GM21723 (cell line): ENCODE measurements at regions not wholly inside any gene's neighbourhood (a gene's known extent, or its start where the extent isn't known, plus 50 kb on each side); places are given as distances from the start of the nearest gene placed in this dataset.
"Not testable (repeated sequence)": the region's sequence is repeated elsewhere in the genome, so short reads cannot be mapped to it uniquely, and the experiment has no call there.

Experiments
- ATAC-seq: cut with Tn5 transposase; IDR thresholded peaks from one replicate; pipeline ENCODE4 v1.9.1; 2021; ENCODE audit warnings: mild to moderate bottlenecking, moderate library complexity; ENCODE audit not compliant: unreplicated experiment

DNA sequence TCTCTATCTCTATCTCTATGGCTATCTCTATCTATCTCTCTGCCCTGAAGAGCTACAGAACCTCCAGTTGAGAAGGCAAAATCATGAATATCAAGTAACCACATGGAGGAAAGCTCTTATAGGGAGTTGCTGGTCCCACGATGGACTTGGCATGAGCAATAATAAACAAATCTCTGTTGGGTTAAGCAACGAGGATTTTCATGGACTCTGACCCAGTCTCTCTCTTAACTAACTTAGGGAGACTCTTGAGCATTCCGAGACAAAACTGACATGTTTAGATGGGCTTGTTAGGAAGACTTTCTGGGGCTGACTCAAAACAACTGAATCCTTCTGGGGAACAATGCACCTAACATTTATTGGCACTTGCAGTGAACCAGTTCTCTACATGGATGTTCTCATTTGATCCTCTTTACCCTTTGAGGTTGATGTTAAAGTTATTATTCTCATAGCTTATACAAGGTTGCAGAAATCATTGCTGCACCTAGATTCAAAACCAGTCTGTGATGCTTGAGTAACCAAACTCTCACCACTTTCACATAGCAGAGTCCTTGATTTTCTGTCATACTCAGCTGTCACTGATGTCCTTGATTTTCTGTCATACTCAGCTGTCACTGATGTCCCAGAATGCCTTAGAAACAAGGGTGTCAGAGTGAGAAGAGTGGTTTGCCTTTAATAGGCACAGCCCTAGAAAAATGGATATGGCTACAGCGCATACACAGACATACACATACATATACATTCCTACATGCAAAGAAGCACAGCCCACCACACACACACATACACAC lies 354.6 kb upstream of the MAF start:
- no peak for ATAC-seq

DNA sequence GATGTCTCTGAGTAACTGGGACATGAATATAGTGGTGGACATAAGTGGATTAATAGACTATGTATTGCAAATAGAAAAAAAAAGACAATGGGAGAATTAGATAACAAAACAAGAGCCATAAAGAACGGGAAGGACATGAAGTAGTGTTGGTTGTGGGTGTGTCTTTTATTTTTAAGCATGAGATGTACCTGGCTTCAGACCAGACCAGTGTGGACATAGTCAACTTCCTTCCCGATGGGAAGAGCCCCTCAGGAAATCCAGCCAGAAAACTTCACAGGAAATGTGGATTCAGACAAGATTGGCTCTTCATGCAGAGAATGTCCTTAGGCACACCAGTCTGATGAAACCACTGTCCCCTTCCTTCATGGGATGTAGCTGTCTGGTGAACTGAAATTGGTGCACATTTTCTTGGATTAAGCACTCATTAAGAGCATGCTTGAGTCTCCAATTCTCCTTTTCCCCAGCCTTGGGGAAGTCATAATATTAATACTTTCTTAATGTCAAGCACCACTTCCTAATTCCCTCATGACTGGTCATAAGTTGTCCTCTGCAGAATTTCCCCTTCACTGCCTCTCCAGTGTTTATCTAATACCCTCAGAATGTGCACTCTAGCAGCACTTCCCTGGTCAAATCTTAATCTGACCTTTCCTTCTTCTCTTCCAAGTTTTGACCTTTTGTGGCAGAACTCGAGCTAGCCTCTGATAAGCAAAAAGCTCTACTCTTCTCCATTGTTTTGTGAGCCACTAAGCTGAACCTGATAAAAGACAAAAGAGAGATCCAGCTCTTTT lies 350.6 kb upstream of the MAF start:
- ATAC-seq = no peak

DNA sequence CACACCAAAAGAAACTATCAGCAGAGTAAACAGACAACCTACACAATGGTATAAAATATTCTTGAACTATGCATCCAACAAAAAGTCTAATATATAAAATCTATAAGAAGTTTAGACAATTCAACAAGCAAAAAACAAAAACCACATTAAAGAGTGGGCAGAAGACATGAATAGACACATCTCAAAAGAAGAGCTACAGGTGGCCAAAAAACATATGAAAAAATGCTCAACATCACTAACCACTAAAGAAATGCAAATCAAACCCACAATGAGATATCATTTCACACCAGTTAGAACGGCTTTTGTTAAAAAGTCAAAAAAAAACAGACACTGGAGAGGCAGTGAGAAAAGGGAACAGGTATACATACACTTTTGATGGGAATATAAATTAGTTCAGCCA lies 348.9 kb upstream of the MAF start:
- no peak for ATAC-seq

DNA sequence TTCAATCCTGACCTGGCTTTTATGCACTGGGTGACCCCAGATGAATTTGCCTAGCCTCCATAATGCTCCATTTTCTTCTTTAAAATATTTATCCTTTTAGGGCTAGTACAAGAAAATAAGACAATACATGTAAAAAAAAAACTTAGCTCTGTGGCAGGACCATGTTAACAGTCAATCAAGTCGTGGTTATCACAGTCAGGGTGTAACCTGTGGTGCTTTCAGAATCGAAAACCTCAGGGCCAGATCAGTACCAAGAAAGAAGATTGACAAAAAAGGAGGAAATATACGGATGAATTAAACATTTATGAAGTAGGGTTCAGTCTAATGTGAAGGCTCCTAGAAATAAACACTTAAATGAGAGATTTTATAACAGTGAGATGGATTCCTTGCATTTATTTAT lies 347.2 kb upstream of the MAF start:
- no peak for ATAC-seq

DNA sequence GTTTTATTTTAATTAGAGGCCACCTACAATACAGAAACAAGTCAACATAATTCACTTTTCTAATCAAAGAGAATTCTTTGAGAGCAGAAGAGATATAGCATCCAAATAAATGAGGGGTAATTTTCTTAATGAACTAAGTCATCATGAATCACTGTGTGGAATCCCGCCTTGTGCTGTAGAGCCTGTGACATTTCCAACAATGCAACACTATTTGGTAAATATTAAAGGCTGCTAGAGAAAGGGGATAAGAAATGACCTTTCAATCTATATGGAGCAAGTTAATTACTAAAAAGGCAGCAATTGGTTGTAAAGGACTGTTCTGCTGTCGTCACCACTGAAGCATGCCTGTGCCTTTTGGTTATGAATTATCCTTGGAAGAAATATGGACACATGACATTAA lies 345.7 kb upstream of the MAF start:
- ATAC-seq = no peak

DNA sequence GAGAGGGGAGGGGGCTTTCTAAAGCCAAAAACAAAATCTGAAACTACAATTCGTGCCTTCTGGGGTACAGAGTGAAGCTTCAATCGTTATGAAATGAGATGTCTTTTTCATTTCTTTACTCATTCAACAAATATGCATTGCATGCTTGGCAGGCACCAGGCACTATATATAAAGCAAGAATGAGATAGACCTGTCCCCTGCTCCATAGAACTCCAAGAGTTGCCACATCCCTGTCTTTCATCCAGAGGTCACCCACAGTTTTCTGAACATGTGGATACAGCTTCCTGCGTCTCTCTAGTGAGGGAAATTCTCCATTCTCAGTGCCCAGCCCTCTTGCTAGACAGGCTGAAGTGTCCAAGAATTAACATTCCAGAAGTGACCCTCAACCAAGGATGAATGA lies 343.2 kb upstream of the MAF start:
- no peak for ATAC-seq

DNA sequence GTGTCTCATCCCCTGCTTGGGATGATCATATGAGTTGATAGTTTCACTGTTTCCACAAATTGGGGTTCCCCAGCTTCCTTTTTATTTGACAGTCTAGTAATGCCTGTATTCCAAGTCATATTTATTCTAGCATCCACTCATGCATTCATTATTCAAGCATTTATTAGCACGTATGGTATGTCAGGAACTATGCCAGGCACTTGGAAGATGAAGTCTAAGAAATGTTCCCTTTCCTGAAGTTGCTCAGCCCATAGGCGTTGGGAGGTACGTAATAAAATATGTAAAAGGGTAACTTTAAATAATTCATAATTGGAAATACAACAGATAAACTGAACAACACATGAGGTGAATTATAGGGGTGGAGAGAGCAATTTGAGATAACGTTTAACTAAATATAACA lies 338.0 kb upstream of the MAF start:
- ATAC-seq = no peak

DNA sequence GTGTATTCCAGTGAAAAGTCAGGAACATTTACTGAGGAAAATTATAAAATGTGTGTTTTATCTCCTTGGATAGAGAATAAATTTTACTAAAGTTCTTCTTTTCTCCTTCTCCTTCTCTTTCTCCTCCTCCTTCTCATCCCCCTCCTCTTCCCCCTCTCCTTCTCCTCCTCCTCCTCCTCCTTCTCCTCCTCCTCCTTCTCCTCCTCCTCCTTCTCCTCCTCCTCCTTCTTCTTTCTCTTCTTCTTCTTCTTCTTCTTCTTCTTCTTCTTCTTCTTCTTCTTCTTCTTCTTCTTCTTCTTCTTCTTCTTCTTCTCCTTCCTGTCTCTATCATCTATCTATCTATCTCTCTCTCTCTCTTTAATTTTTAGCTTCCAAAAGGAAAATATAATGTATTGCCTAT lies 337.1 kb upstream of the MAF start:
- ATAC-seq = not testable (repeated sequence)

DNA sequence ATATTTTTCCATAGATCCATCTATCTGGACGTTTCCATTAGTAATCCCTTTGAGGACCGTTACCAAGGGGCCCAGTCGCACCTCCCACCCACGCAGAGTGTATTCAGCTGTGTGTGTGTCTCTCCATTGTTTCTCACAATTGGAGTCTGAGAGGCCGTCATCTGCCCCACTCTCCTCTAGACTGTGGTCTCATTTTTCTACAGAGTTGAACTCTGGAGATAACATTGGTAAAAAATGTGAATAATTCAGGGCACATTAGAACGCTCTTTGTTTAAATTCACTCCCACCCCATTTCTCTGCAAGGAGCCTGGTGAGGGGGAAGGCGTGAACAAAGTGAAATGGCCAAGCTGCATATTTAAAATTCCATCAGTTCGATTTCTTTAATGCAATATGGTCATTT lies 333.1 kb upstream of the MAF start:
- ATAC-seq = no peak

DNA sequence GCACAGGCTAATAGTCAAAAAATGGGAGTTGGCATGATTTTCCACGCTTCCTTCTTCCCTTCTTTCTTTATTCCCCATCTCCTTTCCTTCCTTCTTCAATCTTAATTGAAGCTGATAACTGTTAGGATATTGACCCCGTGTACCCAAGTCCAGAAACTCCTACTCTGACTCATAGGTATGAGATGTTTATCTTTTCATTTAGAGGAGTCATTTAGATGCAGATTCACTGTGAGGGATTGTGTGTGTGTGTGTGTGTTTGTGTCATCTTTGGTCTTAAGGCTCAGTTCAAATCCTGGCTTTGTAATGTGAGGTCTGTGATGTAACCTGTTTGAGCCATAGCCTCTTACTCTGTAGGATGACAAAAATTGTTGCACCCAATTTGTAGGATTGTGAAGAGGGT lies 332.0 kb upstream of the MAF start:
- ATAC-seq = no peak

DNA sequence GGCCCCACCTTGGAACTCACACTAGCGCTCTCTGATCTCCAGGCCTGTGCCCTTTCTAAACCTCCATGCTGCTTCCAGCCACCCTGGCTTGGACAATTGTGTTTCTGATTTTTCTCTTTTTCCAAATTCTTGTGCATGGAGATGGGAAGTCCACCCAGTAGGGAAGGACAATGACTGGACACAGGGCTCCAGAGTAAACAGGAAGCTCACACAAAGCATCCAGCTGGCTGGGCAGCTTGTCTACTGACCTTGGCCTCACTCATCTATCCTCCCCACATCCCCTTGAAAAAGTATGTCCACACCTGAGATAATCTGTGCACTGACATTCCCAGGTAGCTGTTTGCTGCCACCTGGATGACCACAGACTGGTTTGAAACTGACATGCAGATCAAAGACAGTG lies 331.2 kb upstream of the MAF start:
- no peak for ATAC-seq

DNA sequence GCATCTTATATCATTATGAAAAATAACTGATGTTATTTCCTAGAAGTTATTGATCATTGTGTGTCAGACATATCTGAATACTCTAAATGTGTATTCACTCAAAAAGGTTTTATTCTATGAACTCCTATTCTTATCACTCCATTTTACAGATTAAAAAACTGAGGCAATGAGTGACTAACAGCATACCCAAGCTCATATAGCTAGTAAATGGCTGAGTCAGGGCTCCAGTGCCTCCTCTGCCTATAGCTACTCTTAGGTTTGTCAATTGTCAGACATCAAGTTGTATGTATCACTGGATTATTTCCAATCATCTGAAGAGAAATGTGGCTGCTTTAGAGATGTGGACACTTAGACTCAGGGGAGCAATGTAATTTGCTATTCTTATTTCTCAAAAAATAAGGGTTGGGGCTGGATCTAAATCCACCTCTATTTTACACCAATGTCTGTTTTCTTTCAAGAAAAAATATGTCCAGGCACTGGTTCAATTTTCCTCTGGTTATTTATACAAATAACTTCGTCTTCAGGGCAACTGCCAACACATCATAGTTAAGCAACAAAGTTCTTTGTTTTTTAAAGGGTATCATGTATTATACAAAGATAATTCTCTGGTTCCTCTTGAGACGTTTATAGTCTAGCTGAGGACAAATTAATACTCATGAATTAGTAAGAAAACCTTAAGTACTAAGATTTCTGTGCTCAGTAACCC lies 328.9 kb upstream of the MAF start:
- no peak for ATAC-seq

DNA sequence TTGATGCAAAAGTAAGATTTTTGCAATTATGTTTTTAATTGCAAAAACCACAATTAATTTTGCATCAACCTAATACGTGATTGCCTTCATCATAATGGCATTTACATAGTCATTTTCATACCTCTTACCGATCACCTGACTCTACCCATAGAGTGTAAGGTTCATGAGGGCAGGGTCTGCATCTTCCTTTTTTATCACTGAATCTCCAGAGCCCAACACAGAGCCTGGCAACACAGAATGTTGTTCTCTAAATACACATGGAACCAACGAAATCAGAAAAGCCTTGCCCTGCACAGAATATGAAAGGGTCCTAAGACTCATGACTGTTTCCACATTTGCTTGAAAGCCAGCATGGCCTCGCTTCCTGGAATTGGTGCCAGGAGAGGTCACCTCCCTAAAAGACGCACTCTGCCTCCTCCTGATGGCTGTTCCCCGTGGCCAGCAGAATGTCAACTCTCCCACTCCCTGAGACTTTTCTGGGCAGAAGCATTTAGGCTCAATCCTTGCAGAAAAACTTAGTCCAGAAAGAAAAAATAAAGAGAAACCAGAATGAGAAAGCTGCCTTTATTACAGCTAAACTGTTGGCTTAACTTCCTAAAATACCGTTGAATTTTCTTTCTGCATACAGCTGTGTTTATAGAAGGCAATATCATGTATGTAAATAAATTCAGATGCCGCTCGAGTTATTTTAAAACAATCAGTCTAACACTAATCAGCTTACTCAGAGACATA lies 327.8 kb upstream of the MAF start:
- no peak for ATAC-seq

DNA sequence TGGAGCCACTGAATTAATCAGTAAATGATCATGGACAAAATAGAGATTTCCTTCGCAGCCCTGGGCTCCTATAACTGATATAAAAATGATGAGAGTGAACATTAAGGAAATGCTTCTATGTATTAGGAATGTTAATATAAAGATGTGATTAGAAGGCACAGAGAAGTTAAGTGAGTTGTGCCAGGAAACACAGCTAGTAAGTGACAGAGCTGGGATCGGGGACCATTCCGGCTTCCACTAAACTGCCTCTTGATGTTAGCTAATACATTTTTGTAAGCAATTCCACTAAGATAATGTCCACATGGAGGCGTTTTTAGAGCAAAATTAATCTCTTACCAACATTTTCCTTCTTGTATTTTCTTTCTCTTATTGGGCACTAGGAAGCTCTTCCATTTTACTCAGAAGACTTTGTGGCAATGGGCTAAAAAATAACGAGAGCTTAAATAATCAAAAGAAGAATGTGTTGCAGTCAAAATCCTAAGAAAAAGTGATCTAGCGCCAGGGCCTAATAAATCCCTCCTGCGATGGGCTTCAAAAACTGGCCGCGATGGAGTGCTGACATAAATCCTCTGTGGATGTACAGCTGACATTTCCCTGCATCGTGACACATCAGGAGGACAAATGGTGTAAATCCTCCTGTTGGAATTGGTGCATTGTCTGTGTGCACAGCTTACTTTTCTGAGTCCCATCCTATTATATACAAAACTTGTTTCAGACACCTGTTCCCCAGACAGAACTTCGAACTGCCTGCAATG lies 326.1 kb upstream of the MAF start:
- no peak for ATAC-seq

DNA sequence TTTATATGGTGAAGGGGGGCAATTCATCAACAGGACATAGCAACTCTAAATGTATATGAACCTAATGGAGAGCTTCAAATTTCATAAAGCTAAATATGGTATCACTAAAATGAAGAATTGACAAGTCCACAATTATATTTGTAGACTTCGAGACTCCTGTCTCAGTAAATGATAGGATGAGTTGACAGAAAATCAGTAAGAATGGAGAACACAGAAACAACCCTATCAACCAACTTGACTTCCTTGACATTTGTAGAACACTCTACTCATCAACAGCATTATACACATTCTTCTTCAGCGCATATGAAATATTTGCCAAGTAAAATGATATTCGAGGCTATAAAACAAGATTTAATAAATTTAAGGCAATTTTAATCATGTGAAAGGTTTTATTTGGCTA lies 322.9 kb upstream of the MAF start:
- ATAC-seq = no peak

DNA sequence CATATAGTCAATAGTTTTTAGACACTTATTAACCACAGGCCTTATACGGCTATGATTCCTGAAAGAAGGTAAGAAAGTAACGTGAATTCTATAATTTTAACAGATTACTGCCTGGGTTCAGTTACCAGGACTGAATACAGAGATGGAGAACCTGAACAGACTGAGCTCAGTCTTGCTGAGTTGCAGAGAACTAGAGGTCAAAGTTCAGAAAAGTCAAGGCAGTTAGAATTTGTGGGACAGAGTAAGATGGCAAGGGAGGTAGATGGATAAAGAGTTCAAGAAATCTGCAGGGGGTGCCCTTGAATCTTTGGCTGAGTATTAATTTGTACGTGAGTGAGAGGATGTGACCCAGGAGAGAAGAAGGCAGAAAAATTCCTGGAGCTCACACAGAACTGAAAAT lies 320.1 kb upstream of the MAF start:
- ATAC-seq = no peak

DNA sequence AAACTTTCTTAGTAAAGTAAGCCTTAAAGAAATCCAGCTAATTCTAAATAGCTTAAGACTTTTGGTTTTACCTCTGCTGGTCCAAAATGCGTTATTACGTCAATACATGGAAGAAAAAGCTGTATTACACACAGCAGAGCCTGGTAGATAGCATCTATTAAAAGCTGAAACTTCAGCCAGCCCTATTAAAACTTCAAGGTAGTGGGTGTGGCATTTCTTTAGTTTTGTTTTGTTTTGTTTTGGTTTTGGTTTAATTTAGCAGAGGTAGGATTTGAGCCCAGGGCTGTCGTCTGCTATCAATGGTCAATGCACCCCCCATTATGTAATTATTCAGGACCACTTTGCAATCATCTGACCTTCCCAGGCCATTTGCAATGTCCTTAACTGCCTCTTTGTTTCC lies 318.4 kb upstream of the MAF start:
- no peak for ATAC-seq

DNA sequence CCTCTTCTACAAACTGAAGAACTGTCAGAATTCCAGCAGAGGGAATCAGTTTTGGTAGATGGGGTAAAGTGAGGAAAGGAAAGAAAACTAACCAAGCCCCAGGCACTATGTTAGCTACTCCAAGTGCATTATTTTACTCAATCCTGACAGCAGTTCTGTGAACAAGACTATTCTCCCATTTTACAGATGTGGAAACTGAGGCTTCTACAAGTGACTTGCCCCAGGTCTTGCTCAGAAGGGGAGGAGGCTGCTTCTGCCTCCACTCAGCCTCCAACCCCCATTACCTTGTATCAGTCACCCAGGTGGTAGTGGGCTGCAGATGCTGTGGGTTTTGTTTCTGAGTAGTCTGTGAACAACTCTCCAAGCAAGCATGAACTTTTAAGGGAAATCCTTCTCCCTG lies 315.2 kb upstream of the MAF start:
- ATAC-seq = no peak

DNA sequence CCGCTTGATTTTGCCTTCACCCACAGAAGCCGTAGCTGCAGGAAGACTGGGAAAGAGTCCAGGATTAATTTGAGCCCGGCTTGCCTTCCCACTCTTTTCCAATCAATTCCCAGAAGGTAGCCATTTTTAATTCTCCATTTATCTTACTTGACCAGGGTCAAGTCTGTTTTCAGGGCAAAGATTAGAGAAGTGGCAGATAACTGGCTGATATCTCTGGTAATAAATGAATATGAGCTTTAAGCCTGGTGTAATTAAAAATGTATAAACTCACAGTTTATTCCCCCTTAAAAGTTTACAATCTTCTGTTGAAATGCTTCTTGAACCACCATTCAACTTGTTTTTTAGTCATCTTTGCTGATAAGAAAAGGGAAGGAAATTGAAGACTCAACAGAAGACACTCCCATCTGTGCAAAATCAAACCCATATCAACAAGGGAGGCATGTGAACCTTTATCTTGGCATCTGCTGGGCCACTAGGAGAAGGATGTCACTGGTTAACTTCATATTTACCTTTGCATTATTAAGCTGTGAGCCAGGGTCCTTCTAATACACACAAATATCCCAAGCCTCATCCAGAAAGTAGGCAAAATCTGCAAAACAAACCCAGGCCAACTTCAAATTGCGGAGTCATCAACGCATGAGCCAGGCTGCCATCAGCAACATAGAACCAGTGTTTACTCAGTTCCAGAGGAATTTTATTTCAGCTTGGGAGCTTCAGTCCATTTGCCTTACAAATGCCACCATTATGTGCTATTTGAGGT lies 314.6 kb upstream of the MAF start:
- ATAC-seq = no peak
